ENCODE measurements at regions not wholly inside any gene's neighbourhood (a gene's known extent, or its start where the extent isn't known, plus 50 kb on each side); places are given as distances from the start of the nearest gene placed in this dataset.
"Not testable (repeated sequence)": the region's sequence is repeated elsewhere in the genome, so short reads cannot be mapped to it uniquely, and the experiment has no call there.

DNA sequence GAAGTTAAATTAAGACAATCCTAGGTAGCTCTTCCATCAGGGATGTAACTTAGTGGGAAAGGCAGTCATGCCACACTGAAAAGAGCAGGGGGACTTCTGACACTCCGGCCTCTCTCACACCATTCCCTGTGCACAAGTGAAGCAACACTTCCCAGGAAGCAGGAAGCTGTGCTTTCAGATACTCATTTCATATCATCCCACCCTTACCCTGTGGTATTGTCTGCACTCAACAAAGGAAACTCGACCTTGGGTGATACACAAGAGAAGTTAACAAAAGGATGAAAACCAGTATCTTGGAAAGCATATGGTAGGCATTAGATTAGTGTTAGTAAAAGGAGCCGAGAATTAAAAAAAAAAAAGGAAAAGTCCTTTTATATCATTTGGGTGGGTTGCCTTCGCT is 61.3 kb upstream of the MDM1 start:
- Histone ChIP-seq H3K27me3 (ENCODE audit: insufficient read depth, poor library complexity, severe bottlenecking) (no peaks in the 10 kb centered on the region), H3K27ac (replicated peaks) (no peak overlapping the region), H3K4me3 (replicated peaks; ENCODE audit: insufficient read depth, low read length) (no peak overlapping the region)
- no peak for TF ChIP-seq GABPA (IDR thresholded peaks at IDR 0.05; ENCODE audit: low read depth)
- TF ChIP-seq, protein P1, sequence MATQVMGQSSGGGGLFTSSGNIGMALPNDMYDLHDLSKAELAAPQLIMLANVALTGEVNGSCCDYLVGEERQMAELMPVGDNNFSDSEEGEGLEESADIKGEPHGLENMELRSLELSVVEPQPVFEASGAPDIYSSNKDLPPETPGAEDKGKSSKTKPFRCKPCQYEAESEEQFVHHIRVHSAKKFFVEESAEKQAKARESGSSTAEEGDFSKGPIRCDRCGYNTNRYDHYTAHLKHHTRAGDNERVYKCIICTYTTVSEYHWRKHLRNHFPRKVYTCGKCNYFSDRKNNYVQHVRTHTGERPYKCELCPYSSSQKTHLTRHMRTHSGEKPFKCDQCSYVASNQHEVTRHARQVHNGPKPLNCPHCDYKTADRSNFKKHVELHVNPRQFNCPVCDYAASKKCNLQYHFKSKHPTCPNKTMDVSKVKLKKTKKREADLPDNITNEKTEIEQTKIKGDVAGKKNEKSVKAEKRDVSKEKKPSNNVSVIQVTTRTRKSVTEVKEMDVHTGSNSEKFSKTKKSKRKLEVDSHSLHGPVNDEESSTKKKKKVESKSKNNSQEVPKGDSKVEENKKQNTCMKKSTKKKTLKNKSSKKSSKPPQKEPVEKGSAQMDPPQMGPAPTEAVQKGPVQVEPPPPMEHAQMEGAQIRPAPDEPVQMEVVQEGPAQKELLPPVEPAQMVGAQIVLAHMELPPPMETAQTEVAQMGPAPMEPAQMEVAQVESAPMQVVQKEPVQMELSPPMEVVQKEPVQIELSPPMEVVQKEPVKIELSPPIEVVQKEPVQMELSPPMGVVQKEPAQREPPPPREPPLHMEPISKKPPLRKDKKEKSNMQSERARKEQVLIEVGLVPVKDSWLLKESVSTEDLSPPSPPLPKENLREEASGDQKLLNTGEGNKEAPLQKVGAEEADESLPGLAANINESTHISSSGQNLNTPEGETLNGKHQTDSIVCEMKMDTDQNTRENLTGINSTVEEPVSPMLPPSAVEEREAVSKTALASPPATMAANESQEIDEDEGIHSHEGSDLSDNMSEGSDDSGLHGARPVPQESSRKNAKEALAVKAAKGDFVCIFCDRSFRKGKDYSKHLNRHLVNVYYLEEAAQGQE (IDR thresholded peaks at IDR 0.05; ENCODE audit: insufficient replicate concordance, low read depth) = no peak
- TF ChIP-seq, protein P2, sequence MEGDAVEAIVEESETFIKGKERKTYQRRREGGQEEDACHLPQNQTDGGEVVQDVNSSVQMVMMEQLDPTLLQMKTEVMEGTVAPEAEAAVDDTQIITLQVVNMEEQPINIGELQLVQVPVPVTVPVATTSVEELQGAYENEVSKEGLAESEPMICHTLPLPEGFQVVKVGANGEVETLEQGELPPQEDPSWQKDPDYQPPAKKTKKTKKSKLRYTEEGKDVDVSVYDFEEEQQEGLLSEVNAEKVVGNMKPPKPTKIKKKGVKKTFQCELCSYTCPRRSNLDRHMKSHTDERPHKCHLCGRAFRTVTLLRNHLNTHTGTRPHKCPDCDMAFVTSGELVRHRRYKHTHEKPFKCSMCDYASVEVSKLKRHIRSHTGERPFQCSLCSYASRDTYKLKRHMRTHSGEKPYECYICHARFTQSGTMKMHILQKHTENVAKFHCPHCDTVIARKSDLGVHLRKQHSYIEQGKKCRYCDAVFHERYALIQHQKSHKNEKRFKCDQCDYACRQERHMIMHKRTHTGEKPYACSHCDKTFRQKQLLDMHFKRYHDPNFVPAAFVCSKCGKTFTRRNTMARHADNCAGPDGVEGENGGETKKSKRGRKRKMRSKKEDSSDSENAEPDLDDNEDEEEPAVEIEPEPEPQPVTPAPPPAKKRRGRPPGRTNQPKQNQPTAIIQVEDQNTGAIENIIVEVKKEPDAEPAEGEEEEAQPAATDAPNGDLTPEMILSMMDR (IDR thresholded peaks at IDR 0.05; ENCODE audit: insufficient read depth, low read length) = no peak
- TF ChIP-seq SPI1 (IDR thresholded peaks at IDR 0.05; ENCODE audit: borderline replicate concordance, low read depth) = no peak
- TF ChIP-seq POLR2AphosphoS5 (IDR thresholded peaks at IDR 0.05; ENCODE audit: low read depth) = no peak
- DNase-seq (ENCODE audit: low read depth in 1 of 2, low spot score in 1 of 2) = no peak

DNA sequence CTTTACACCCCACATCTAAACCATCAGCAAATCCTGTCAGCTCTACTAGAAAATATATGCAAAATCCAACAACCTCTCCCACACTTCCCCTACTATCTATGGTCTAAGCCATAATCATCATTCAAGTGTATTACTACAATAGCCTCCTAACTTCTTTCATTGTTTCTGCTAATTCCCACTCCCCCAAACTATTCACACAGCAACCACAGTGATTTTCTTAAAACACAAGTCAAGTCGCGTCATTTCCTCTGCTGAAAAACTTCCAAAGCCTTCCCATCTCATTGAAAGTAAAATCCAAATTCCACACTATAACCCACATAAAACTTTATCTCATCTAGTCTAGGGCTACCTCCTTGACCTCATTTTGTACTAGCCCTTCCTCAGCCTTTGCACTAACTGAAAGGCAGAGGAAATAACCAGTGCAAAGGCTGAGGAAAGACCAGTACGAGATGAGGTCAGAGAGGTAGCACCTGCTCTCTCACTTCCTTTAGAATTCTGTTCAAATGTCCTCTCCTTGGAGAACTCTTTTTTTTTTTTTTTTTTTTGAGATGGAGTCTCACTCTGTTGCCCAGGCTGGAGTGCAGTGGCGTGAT is 65.5 kb upstream of the MDM1 start:
- no peak overlapping the region for H3K4me3 ChIP-seq (replicated peaks; ENCODE audit: insufficient read depth, low read length)
- TF ChIP-seq GABPA (IDR thresholded peaks at IDR 0.05; ENCODE audit: low read depth) (no peak), SPI1 (IDR thresholded peaks at IDR 0.05; ENCODE audit: borderline replicate concordance, low read depth) (no peak), POLR2AphosphoS5 (IDR thresholded peaks at IDR 0.05; ENCODE audit: low read depth) (no peak)
- TF ChIP-seq, protein P2 (IDR thresholded peaks at IDR 0.05; ENCODE audit: insufficient read depth, low read length) = no peak
- TF ChIP-seq, protein P1 (IDR thresholded peaks at IDR 0.05; ENCODE audit: insufficient replicate concordance, low read depth) = no peak
- no peak for DNase-seq (ENCODE audit: low read depth in 1 of 2, low spot score in 1 of 2)
- H3K27me3 ChIP-seq (ENCODE audit: insufficient read depth, poor library complexity, severe bottlenecking) = no peaks in the 10 kb centered on the region
- H3K27ac ChIP-seq (replicated peaks) = no peak overlapping the region

DNA sequence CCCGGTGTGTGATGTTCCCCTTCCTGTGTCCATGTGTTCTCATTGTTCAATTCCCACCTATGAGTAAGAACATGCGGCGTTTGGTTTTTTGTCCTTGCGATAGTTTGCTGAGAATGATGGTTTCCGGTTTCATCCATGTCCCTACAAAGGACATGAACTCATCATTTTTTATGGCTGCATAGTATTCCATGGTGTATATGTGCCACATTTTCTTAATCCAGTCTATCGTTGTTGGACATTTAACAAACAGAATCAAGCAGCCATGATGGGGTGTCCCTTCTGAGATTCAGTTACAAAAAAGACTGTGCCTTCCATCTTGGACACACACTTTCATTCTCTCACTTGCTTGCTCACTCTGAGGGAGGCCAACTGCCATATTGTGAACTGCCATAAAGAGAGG is 66.5 kb upstream of the MDM1 start:
- H3K27ac ChIP-seq (replicated peaks); DNase-seq (ENCODE audit: low read depth in 1 of 2, low spot score in 1 of 2); H3K27me3 ChIP-seq (ENCODE audit: insufficient read depth, poor library complexity, severe bottlenecking); H3K4me3 ChIP-seq (replicated peaks; ENCODE audit: insufficient read depth, low read length): not testable (repeated sequence)

DNA sequence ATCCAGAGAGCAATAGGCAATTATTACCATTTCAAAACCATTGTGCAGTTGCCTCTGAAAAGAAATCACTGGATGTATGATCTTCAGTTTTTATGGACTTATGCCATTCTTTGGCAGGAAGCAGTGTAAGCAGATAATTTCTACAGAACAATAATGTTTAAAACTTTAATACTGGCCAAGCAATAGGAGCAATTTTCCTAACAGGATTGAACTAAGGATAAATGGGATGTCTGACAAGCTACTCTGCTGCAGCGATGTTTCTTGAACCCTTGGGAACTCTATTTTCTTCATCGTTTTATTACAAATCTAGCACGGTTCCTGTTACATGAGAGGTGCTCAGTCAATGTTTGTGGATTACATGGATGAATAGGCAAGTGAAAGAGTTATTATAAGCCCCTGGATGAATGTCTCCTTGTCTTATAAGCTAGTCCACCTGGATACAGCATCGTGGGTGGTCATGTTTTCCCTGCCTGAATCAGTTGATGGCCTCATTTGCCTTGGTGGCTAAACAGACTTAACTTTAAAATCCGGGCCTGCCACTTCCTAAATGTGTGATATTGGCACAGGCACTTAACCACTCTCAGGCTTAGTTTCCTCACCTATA is 68.2 kb upstream of the MDM1 start:
- TF ChIP-seq, protein P2 (IDR thresholded peaks at IDR 0.05; ENCODE audit: insufficient read depth, low read length) = no peak
- no peak for TF ChIP-seq GABPA (IDR thresholded peaks at IDR 0.05; ENCODE audit: low read depth)
- TF ChIP-seq SPI1 (IDR thresholded peaks at IDR 0.05; ENCODE audit: borderline replicate concordance, low read depth) = no peak
- no peak for TF ChIP-seq POLR2AphosphoS5 (IDR thresholded peaks at IDR 0.05; ENCODE audit: low read depth)
- TF ChIP-seq, protein P1 (IDR thresholded peaks at IDR 0.05; ENCODE audit: insufficient replicate concordance, low read depth) = no peak
- DNase-seq (ENCODE audit: low read depth in 1 of 2, low spot score in 1 of 2) = no peak
- H3K27ac ChIP-seq (replicated peaks) = no peak overlapping the region
- H3K27me3 ChIP-seq (ENCODE audit: insufficient read depth, poor library complexity, severe bottlenecking) = no peaks in the 10 kb centered on the region
- H3K4me3 ChIP-seq (replicated peaks; ENCODE audit: insufficient read depth, low read length) = no peak overlapping the region
